ENCODE measurements at regions not wholly inside any gene's neighbourhood (a gene's known extent, or its start where the extent isn't known, plus 50 kb on each side); places are given as distances from the start of the nearest gene placed in this dataset.

DNA sequence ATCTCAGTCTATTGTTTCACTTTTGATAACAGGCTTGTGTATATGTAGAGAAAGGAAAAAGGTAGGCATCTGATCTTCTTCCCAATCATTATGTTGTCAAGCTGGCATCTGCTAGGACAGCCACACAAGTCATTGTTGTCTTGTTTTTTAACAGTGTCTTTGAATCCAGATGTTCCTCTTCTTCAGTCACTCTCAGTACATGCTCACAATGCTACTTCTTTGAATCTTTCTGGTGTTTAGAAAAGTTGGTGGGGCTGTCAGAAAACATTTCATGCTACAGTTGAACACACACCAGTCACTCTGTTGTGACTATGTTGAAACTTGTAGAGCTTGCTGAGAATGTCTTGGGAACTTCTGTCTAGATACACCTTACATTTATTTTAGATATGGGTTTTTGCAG lies 1231.4 kb upstream of the MIR17HG start:
- DNase-seq = no peak

DNA sequence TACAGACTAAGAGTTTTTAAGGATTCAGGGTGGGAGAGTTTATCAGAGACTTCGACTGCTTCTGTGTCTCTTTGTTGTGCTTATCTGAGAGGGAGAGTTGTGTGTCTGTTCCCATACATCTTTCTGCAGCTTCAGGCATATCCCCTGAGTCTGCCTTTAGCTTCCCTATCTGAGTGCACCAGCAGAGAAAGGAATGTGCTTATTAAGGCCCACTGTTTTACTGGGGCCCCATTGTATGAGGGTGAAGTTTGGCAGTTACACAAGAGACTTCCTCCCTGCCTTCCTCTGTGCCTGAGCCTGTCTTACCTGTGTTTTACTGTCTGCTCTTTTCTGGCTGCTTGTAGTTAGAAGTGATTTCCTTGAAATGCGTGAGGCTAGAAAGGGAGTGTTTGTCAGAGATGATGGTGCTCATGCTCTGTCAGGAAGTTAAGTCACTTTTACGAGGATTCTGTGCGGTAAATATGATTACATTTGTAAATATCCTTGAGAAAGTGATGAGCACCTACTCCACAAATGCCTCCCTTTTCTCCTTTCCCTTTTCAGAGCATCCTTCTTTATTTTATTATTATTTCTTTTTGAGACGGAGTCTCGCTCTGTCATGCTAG lies 1228.9 kb upstream of the MIR17HG start:
- no peak for DNase-seq

DNA sequence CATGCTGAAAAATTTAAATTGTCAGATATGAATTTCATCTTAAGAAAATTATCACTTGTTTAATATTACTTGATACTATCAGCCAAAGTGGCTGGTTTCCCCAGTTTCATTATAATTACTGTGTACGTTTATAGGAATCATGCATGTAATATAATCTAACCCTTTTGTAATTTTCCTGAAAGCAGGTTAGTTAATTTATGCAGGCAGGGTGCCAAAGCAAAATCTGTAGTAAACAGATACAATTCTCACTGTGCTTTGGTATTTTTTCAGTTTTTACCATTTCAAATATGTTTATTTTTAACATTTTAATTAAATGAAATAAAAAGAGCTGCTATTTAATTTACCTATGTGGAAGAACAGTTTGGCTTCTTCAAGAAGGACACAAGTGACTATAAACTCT lies 1227.5 kb upstream of the MIR17HG start:
- no peak for DNase-seq

DNA sequence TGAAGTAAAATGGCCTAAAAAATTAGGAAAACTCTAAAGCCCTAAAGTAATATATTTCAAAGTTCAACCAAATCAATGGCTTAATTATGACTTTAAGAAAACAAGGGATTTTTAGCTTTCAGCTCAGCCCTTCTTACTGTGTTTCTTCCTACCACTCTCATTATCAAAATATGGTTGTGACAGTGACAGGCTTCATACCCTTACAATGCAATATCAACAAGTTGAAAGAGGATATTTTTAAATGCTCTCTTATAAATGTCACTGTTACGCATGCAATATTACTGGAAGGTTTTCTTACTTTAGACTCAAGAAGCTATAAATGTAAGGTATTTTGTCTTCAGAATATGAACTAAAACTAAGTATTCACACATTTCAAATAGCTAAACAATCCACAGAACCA lies 1225.7 kb upstream of the MIR17HG start:
- no peak for DNase-seq

DNA sequence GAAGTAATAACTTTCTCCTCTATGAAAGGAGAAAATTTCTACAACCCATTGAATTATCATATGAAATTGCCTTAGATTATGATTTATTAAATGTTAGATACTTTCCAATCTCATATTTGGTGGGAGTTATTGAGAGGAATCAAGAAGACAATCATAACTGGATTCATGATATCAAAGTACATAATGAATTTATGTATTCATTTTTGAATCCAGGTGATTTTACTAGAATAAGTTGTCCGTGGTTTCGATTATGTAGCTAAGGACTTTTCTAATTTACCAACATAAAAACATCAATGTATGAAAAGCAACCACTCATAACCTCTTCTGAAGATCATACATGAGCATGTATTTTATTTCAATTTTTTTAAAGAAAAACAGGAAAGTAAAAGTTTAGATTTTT lies 1225.0 kb upstream of the MIR17HG start:
- no peak for DNase-seq

DNA sequence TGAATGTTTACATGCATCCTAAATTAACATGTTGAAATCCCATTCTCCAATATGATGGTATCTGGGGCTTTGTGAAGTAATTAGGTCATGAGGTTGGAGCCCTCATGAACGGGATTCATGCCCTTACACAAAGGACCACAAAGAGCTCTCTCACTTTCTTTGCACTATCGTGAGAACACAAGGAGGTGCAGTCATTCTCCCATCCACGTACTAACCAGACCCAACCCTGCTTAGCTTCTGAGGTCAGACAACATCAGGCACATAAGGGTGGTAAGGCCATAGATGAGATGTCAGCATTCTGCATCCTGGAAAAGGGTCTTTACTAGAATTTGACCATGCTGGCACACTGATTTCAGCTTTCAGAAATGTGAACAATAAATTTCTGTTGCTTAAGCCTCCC lies 1211.9 kb upstream of the MIR17HG start:
- no peak for DNase-seq

DNA sequence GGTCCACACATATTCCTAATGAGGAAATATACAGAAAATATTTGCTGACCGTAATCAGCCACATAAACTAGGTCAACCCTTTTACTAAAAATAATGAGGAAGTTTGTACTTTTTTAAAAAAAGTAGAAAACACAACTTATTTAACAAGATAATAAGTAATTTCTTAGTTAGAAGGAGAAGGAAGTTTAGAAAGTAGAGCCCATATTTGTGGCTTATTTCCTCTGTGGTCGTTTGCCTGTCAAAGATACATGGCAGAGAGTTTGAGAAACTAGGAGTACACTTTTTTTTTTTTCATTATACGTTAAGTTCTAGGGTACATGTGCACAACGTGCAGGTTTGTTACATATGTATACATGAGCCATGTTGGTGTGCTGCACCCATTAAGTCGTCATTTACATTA lies 1205.2 kb upstream of the MIR17HG start:
- DNase-seq = no peak

DNA sequence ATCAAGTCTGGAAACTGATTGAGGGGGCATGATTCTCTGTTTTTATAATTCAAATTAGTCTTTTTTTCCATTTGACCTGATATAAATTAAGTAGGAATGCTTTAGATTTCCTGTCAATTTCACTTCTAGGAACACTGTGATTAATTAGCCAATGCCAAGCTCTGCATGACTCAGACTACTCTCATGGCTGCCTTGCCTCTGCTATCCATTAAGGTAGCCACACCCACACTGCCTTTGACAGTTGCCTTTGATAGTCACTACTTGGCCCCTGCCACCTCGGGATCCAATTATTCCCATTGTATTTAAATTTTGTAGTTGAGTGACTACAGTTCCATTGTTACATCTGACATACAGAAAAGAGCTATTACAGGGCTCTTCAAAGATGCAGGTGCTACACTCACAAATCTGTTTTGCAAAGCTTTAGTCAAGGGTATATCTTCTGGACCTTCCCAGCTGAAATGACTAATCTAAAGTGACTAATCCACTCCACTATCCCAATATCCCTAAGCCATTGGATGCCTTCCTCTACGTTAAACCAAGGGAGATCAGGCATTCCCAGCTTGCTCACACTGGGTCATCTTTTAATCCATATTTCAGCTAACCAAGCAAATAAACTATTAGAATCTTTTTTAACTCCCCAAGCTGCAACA lies 1193.1 kb upstream of the MIR17HG start:
- no peak for DNase-seq

DNA sequence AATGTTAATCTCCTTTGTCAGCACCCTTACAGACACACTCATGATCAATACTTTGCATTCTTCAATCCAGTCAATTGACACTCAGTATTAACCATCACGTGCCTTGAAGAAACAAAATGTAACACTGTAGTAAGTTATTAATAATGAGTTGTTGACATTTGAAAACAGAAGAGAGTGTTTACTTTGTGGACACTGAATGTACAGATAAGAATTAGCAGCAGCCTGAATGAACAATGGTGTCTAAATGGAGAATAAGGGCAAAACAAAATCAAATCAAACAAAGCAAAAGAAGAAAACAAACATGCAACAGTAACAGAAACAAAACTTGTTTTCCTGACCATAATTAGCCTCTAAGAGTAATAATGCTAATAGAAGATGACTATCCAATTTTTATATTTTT lies 1191.1 kb upstream of the MIR17HG start:
- DNase-seq = no peak

DNA sequence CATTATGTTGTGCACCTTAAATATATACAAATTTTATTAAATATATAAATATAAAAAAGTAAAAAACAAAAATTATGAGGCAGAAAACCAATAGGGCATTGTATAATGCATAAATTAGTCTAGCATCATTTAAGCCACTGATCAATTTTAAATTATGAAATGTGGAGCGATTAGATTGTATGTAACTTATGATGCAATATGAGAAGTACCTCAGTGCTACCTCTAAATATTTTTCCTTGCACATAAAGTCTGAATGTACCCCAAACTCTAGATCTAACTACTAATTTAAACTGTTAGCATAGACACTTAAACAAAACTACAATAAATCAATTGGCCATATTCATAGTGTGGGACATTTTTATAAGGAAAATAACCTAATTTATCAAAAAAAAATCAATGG lies 1178.5 kb upstream of the MIR17HG start:
- DNase-seq = no peak

DNA sequence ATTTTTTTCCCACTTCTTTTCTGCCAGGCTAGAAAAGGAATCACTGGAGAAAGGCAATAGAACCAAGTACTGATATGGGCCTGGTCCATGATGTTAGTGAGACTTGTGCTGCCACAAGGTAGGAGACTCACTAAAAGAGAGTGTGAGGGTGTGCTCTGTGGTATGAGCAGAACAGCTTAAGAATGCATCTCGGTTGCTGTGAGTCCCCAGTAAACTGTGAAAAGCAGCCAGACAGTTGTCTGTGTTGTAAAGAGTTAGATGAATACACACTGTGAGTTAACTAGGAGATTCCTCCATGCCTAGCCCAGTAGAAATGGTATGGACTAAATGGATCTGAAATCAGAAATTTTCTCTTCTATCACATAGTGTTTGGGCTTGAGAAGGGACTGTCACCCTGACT lies 1177.3 kb upstream of the MIR17HG start:
- DNase-seq = no peak

DNA sequence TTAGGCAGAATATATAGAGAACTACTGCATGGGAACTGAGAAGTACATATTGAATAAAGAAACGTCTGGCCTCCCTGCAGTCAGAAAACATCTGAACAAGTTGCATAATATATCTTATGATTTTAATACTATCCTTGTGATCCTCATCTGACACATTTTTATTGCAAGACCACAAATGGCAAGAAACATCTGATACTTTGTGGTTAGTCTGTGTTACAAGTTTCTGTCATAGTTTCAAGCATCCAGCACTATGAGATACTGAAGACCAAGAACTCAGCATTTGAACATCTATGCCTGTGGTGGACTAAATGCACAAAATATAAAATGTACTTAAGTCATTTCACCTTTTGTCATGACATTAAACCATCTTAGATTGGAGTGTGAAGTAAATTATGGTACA lies 1175.8 kb upstream of the MIR17HG start:
- no peak for DNase-seq

DNA sequence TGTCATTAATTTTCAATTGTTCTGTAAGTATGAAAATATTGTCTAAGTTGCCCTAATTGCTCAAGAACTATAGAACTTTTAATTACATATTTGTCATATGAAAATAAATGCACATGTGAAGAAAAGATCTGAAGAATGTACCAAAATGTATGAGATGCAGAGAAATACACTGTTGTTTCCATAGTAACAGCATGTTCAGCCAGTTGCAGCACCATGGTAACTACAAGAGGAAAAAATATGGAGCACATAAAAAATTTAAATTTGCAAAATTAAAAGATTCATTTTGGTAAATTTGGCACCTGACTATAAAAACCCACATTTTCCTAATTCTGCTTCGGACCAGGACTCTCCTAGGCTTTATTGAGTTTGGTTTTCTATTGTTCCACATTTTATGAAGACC lies 1170.0 kb upstream of the MIR17HG start:
- no peak for DNase-seq

DNA sequence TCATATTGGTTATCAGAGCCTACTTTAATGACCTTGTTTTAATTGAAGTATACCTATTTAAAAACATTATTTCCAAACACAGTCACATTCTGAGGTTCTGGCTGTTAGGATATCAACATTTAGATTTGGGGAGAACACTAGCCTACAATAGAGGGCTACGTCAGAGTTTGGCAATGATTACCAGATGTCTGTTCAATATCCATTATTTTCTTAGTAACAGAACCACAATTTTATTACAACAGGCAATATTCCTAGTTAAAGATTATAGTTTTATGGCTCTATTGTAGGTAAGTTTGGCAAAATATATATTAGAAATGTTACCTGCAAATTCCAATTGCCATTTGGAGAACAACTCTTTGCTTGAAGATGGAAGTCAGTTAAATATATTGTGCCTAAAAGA lies 1163.1 kb upstream of the MIR17HG start:
- no peak for DNase-seq

DNA sequence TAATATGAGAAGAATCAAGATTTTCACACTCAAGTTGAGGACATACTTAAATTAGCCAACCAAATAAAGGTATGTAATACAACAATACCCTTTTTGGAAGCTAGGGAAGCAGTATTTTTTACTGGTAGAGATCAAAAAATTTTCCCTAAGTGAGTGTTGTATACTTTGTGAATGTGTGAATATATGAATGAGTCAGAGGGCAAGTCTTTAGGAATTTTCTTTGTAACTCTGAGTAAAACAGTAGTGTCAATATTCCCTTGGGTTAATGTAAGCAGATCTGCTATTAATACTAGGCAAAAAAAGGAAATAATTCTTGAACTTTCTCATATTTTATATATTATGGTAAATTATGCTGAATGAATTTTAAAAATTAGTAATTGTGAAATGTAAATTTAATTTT lies 1161.8 kb upstream of the MIR17HG start:
- no peak for DNase-seq

DNA sequence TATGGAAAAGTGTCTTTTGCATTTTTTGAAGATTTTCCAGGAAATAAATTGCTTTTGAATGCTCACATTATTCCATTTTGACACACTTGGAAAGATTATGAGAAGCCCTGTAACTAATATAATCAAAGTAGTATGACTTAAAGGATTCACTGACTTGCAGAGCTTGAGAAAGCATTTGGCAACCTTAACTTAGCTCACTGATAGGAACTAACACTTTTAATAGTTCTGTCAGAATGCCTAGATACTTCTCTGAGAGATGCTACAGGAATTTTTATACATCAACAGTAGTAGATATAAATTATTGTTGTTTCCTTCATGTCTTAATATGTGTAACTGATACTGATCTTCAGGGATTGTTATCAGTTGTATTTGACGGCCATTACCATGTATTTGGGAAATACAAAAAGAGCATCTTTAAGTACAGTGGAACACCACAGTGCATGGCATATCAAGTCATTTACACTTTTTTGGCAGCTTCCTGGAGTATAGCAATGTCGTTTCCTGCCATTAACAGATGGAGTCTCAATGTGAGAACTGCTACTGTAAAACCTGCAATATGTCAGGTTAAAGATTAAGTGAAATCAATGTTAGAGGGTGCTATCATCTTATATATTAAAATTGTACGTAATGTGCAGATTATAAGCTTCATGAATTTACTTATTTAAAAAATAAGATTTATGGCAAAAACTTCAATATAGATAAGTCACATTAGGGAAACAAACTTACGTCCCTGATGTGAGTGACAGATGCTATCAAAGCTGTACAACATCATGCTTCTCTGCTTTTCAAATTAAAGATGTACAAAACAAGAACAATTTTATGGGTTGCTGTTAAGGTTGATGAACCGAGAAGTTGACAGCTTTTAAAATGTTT lies 1159.8 kb upstream of the MIR17HG start:
- no peak for DNase-seq

DNA sequence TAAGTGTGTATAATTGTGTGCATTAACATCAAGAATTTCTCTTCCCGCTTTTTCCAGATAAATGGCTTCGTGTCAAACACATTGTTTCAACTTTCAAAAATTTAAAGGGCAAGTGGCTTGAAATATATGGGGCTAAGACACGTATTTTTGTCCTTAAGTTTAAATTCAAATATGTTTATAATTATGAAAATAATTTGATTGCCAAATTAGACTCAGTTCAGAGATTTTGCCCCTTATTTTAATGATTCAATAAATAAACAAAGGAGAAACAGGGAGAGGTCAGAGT lies 1159.2 kb upstream of the MIR17HG start:
- no peak for DNase-seq

DNA sequence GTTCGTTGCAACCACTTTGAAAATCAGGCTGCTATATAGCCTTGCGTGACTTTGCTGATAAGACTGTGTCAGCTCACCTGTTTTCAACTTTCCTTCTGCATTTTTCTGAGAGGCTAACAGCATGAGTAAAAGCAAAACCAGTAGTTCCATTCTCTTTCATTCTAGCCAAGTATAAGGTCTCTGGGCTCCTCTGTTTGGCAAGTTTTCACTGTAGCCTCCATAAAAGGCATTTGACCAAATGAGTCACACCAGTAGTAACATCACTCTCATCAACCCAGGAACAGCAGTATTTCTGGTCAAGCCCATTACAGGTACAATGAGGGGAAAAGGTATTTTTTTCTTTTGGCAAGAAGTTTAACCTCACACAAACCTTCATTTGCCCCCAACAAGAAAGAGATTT lies 1149.8 kb upstream of the MIR17HG start:
- no peak for DNase-seq

DNA sequence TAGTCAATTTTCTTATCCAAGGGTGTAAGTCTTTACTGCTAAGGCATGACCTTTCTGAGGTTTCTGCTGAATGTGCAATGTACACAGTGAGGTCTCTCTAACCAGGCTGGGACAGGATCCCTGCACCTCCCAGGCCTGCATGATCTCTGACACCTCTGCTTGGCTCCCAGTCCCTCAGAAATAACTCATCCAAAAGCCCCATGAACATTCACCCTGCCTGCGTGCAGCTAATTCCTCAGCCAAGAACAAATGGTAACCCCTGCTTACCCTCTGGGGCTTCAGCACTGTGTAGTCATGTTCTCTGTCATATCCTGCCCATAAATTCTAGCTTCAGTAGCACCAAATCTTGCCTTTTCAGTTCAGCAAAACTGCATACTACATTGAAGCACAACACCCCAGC lies 1146.3 kb upstream of the MIR17HG start:
- DNase-seq = no peak

DNA sequence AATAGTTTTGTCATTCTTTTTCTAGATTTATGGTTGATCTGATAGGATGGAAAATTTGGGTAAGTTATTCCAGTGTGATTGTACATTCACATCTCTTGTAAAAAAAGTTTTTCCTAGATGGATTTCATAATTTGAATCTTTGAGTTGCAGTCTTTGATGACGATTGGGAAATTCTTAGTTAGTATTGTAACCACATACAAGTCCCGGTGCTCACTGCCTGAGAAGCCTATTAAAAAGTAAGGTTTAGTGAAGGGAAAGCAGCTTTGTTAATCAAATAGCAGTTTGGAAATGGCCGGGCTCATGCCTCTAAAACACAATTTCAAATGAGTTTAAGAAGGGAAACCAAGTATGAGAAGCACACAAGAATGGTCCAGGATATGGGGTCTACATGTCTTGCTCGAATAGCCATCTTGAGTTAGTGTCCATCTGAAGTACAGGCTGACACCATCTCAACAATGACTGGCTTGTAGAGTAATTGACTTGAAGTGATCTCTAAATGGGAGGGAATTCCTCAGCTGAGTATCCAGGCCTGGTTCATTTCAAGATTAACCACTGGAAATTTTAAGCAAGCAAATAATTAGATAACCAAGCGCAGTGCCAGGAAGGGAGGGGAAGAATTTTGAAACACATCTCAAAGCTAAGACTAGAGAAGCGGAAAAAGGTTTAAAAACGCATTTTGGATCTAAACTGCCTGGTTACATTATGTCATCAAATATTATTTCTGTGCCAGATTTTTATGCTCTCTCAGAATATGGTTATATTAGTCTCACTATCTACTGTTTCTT lies 1145.6 kb upstream of the MIR17HG start:
- no peak for DNase-seq

DNA sequence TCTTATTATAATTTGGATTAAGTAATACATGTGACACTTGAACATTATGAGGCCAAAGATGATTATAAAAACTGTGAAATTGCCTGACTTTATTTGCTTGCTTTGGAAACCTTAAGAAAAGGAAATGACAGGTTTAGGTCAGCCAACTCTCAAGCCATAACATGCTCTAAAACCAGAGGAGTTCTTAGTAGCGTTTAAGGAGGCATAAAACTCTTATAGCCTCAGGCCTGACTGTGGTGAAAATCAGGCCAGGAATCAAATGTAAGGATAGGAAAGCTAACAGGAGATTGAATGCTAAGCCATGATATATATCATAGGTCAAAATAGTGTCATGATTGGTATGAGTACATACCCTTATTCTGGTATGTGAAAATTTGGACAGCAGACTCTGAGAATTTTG lies 1142.4 kb upstream of the MIR17HG start:
- no peak for DNase-seq

DNA sequence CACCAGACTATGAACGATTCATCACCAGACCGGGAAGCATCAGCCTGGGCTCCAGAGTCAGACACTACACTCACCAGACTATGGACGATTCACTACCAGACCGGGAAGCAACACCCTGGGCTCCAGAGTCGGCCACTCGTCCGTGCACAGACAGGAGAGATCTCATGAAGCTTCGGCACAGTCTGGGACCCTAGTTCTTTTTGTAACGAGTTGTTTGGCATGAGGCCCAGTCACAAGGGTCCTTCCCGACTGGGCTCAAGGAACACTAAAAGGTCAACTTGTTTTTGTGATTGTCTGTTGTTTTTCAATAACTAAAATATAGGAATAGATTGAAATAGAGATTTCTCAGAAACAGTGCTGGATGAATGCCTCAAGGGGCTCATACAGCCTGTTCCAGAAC lies 1141.6 kb upstream of the MIR17HG start:
- DNase-seq = no peak

DNA sequence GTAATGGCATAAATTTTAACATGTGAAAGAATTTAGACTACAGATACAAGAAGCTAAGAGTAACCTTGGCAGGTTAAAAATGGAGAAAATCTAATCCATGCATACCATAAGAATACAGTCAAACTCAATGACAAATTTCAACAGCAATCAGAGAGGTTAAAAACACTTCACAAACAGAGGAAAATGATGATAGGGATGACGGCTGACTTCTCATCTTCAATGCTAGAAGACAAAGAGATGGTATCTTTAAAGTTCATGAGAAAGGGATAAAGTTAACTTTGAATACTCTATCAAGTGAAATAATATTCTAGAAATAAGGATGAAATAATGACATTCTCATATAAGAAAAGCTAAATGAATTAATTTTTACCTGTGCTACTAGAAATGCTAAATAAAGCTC lies 1130.2 kb upstream of the MIR17HG start:
- DNase-seq = no peak

DNA sequence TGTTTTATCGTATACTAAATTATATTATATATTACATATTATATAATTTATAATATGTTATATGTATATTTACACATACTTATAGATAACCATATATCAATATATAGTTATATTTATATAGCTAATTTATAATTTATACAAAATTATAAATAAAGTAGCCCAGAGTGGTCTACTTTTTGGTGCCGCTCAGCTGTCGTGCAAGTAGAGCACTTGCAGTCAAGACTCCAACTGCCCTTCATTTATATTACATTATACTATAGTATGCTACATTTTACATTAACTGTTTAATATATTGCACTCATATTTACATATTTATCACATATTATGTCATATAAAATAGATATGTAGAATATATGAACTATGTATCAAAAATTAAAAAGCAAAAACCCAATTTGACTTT lies 1124.7 kb upstream of the MIR17HG start:
- DNase-seq = no peak

Data from stimulated activated CD4-positive, alpha-beta T cell treated with anti-CD3 and anti-CD28 coated beads, Interleukin-4, amount 100 ng/mL, for 24 hours (primary cell).